Neural cell (in vitro differentiated cells): ENCODE measurements at regions not wholly inside any gene's neighbourhood (a gene's known extent, or its start where the extent isn't known, plus 50 kb on each side); places are given as distances from the start of the nearest gene placed in this dataset.

ENCODE experiments used
- H2AFZ ChIP-seq: fragments of 200-600, 300-800 bp; sonication (generic), shearing (Covaris generic); 2 replicates; pipeline ENCODE4 v1.6.0; 2014; ENCODE audit warnings: low read depth, mild to moderate bottlenecking, antibody characterized with exemption, low read length, moderate library complexity
- H3F3A ChIP-seq: fragments of 200-600 bp; shearing (Covaris generic); 2 replicates; pipeline ENCODE4 v1.6.1; 2016; ENCODE audit warnings: mild to moderate bottlenecking, moderate library complexity, mixed read lengths, antibody characterized with exemption, low read length; ENCODE audit not compliant: insufficient read depth, poor library complexity, severe bottlenecking
- H3K27ac ChIP-seq: fragments of 200-600, 300-800 bp; sonication (generic), shearing (Covaris generic); 2 replicates; pipeline ENCODE4 v1.5.1; 2014; ENCODE audit warnings: mild to moderate bottlenecking, low read length, moderate library complexity
- H3K27me3 ChIP-seq: fragments of 300-800, 200-600 bp; sonication (generic), shearing (Covaris generic); 2 replicates; pipeline ENCODE4 v1.6.0; 2014; ENCODE audit warnings: mild to moderate bottlenecking, low read depth, low read length, moderate library complexity; ENCODE audit not compliant: insufficient read depth
- H3K36me3 ChIP-seq: fragments of 300-800, 200-600 bp; sonication (generic), shearing (Covaris generic); 2 replicates; pipeline ENCODE4 v1.5.1; 2014; ENCODE audit warnings: mild to moderate bottlenecking, antibody characterized with exemption, low read length, moderate library complexity; ENCODE audit not compliant: insufficient read depth
- H3K4me2 ChIP-seq: fragments of 300-800, 200-600 bp; sonication (generic), shearing (Covaris generic); 2 replicates; pipeline ENCODE4 v1.6.0; 2014; ENCODE audit warnings: mild to moderate bottlenecking, low read length
- H3K4me3 ChIP-seq: fragments of 300-800, 200-600 bp; sonication (generic), shearing (Covaris generic); 2 replicates; pipeline ENCODE4 v1.5.1; 2014; ENCODE audit warnings: mild to moderate bottlenecking, low read length, moderate library complexity
- H3K79me2 ChIP-seq: fragments of 200-600 bp; shearing (Covaris generic); replicated peaks from 2 replicates; pipeline ENCODE4 v1.6.0; 2014; ENCODE audit warnings: mild to moderate bottlenecking, low read length, moderate library complexity; ENCODE audit not compliant: insufficient read depth
- H3K9ac ChIP-seq: fragments of 300-800, 200-600 bp; sonication (generic), shearing (Covaris generic); 2 replicates; pipeline ENCODE4 v1.6.1; 2016; ENCODE audit warnings: mild to moderate bottlenecking, low read length, mixed read lengths
- H3K9me2 ChIP-seq: fragments of 200-600 bp; shearing (Covaris generic); 2 replicates; pipeline ENCODE4 v1.6.1; 2016; ENCODE audit warnings: mild to moderate bottlenecking, low read length, mixed read lengths; ENCODE audit not compliant: insufficient read depth
- H3K9me3 ChIP-seq: fragments of 200-600, 300-800 bp; sonication (generic), shearing (Covaris generic); 2 replicates; pipeline ENCODE4 v1.6.1; 2016; ENCODE audit warnings: mild to moderate bottlenecking, mixed run types, low read length, moderate library complexity, mixed read lengths
- H4K20me1 ChIP-seq: fragments of 200-600 bp; shearing (Covaris generic); 2 replicates; pipeline ENCODE4 v1.6.1; 2016; ENCODE audit warnings: mild to moderate bottlenecking, mixed run types; ENCODE audit not compliant: insufficient read depth
- EP300 ChIP-seq: fragments of 450-650 bp; conservative IDR thresholded peaks from 2 replicates; pipeline ENCODE4 v1.6.1; 2014; ENCODE audit warnings: antibody characterized with exemption, mild to moderate bottlenecking, moderate library complexity; ENCODE audit not compliant: poor library complexity, severe bottlenecking
- EZH2 ChIP-seq: fragments of 200-600, 300-800 bp; shearing (Covaris generic), sonication (generic); IDR thresholded peaks from 2 replicates; pipeline ENCODE4 v1.6.1; 2014; ENCODE audit warnings: antibody characterized with exemption, low read length, borderline replicate concordance, mild to moderate bottlenecking; ENCODE audit not compliant: insufficient read depth, poor library complexity, severe bottlenecking
- MXI1 ChIP-seq: fragments of 450-650 bp; conservative IDR thresholded peaks from 2 replicates; pipeline ENCODE4 v1.6.1; 2014; ENCODE audit warnings: antibody characterized with exemption, mild to moderate bottlenecking; ENCODE audit not compliant: poor library complexity, severe bottlenecking
- POLR2AphosphoS5 ChIP-seq: IDR thresholded peaks from 2 replicates; pipeline ENCODE4 v1.6.1; 2012
- RAD21 ChIP-seq: fragments of 450-650 bp; conservative IDR thresholded peaks from 2 replicates; pipeline ENCODE4 v1.6.1; 2014; ENCODE audit warnings: antibody characterized with exemption, mild to moderate bottlenecking, moderate library complexity
- SMC3 ChIP-seq: fragments of 450-650 bp; conservative IDR thresholded peaks from 2 replicates; pipeline ENCODE4 v1.6.1; 2014; ENCODE audit warnings: antibody characterized with exemption, mild to moderate bottlenecking, moderate library complexity; ENCODE audit not compliant: poor library complexity
- TAF1 ChIP-seq: IDR thresholded peaks from 2 replicates; pipeline ENCODE4 v1.6.1; 2012; ENCODE audit warnings: low read depth
- TF ChIP-seq, protein P1 (sequence below): fragments of 450-650 bp; IDR thresholded peaks from 2 replicates; pipeline ENCODE4 v1.5.1; 2014; ENCODE audit warnings: antibody characterized with exemption, mild to moderate bottlenecking, moderate library complexity; ENCODE audit not compliant: poor library complexity, severe bottlenecking
- TF ChIP-seq, protein P2 (sequence below): IDR thresholded peaks from 2 replicates; pipeline ENCODE4 v1.6.1; 2012; ENCODE audit warnings: borderline replicate concordance

DNA sequence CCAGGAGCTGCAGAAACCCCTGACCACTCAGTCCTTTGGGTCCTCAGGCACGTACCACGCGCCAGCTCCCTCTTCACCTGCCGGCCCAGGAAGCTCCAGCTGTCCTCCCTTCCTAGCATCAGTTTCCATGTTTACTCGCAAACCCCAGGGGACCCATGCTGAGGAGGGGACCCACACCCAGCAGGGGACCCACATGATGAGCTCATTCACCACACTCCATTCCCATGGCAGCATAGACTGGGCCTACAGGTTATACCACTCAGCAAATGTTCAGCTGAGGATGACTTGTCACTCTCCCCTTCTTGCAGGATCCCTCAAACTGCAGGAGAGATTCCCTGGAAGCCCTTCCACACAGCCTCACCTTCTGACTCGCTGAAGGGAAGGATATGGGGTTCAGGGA is 73.5 kb upstream of the GALNT10 start:
- no peaks in the 10 kb centered on the region for H3K9me3 ChIP-seq
- no peaks in the 10 kb centered on the region for H3K27me3 ChIP-seq
- H3K9ac ChIP-seq: no peak overlapping the region
- no peaks in the 10 kb centered on the region for H3K79me2 ChIP-seq
- H3K9me2 ChIP-seq: no peaks in the 10 kb centered on the region
- no peak overlapping the region for H2AFZ ChIP-seq
- H3K36me3 ChIP-seq: no peaks in the 10 kb centered on the region
- TF ChIP-seq, protein P1, sequence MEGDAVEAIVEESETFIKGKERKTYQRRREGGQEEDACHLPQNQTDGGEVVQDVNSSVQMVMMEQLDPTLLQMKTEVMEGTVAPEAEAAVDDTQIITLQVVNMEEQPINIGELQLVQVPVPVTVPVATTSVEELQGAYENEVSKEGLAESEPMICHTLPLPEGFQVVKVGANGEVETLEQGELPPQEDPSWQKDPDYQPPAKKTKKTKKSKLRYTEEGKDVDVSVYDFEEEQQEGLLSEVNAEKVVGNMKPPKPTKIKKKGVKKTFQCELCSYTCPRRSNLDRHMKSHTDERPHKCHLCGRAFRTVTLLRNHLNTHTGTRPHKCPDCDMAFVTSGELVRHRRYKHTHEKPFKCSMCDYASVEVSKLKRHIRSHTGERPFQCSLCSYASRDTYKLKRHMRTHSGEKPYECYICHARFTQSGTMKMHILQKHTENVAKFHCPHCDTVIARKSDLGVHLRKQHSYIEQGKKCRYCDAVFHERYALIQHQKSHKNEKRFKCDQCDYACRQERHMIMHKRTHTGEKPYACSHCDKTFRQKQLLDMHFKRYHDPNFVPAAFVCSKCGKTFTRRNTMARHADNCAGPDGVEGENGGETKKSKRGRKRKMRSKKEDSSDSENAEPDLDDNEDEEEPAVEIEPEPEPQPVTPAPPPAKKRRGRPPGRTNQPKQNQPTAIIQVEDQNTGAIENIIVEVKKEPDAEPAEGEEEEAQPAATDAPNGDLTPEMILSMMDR: no peak
- no peak for TF ChIP-seq SMC3
- TF ChIP-seq RAD21: no peak
- TF ChIP-seq EP300: no peak
- TF ChIP-seq EZH2: no peak
- TF ChIP-seq TAF1: no peak
- H3K4me3 ChIP-seq: no peak overlapping the region
- no peaks in the 10 kb centered on the region for H3F3A ChIP-seq
- H4K20me1 ChIP-seq: no peaks in the 10 kb centered on the region
- no peak overlapping the region for H3K27ac ChIP-seq
- H3K4me2 ChIP-seq: no peak overlapping the region

DNA sequence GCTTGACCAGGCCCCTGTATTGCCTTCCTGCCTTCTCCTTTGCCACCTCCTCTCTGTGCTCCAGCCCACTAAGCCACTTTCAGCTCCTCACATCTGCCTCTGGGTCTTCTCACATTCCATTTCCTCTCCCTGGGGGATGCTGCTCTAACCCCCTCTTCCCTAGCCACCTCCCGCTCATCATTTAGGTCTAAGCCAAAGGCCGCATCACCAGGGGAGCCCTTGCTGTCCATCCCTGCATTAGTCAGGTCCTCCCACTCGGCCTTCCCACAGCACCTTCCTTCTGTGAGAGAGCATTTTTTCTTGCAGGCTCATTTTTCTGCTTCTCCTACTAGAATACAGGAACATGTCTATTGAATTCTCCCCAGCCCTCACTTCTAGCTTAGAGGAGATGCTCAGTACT is 72.6 kb upstream of the GALNT10 start:
- Histone ChIP-seq H3K4me3 (no peak overlapping the region), H3K27me3 (no peaks in the 10 kb centered on the region), H3K9me2 (no peaks in the 10 kb centered on the region), H3K9ac (no peak overlapping the region), H3K36me3 (no peaks in the 10 kb centered on the region), H3F3A (no peaks in the 10 kb centered on the region), H3K27ac (no peak overlapping the region), H2AFZ (no peak overlapping the region), H3K79me2 (no peaks in the 10 kb centered on the region), H3K4me2 (no peak overlapping the region), H4K20me1 (no peaks in the 10 kb centered on the region), H3K9me3 (no peaks in the 10 kb centered on the region)
- TF ChIP-seq TAF1 (no peak), EP300 (no peak), EZH2 (no peak), POLR2AphosphoS5 (no peak), SMC3 (no peak), RAD21 (no peak), MXI1 (no peak)
- TF ChIP-seq, protein P2, sequence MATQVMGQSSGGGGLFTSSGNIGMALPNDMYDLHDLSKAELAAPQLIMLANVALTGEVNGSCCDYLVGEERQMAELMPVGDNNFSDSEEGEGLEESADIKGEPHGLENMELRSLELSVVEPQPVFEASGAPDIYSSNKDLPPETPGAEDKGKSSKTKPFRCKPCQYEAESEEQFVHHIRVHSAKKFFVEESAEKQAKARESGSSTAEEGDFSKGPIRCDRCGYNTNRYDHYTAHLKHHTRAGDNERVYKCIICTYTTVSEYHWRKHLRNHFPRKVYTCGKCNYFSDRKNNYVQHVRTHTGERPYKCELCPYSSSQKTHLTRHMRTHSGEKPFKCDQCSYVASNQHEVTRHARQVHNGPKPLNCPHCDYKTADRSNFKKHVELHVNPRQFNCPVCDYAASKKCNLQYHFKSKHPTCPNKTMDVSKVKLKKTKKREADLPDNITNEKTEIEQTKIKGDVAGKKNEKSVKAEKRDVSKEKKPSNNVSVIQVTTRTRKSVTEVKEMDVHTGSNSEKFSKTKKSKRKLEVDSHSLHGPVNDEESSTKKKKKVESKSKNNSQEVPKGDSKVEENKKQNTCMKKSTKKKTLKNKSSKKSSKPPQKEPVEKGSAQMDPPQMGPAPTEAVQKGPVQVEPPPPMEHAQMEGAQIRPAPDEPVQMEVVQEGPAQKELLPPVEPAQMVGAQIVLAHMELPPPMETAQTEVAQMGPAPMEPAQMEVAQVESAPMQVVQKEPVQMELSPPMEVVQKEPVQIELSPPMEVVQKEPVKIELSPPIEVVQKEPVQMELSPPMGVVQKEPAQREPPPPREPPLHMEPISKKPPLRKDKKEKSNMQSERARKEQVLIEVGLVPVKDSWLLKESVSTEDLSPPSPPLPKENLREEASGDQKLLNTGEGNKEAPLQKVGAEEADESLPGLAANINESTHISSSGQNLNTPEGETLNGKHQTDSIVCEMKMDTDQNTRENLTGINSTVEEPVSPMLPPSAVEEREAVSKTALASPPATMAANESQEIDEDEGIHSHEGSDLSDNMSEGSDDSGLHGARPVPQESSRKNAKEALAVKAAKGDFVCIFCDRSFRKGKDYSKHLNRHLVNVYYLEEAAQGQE: no peak
- TF ChIP-seq, protein P1: no peak
